Lung (tissue), 11 donors: ENCODE measurements at regions not wholly inside any gene's neighbourhood (a gene's known extent, or its start where the extent isn't known, plus 50 kb on each side); places are given as distances from the start of the nearest gene placed in this dataset.

Source experiments
- ATAC-seq: fragments of 200-7000 bp; cut with Tn5 transposase; one replicate; pipeline ENCODE4 v1.9.1; 2020; ENCODE audit warnings: moderate number of reproducible peaks; ENCODE audit not compliant: insufficient read depth, low FRiP score
- DNase-seq, 3 donors: peaks; one replicate each; pipeline ENCODE4 v3.0.0-alpha.2; 2013 to 2017
- H3K27ac ChIP-seq, 2 donors: one replicate each; pipeline ENCODE4 v1.5.1; 2013; ENCODE audit warnings: mild to moderate bottlenecking in 2 of 2, moderate library complexity in 2 of 2, control low read depth in 1 of 2, inconsistent platforms in 1 of 2, low read depth in 1 of 2, low read length in 1 of 2
- H3K27me3 ChIP-seq, 3 donors: one replicate each; pipeline ENCODE4 v1.5.1; 2013; ENCODE audit warnings: low read length in 2 of 3; ENCODE audit not compliant: control insufficient read depth in 3 of 3, insufficient read depth in 3 of 3
- H3K36me3 ChIP-seq, 4 donors: one replicate each; pipeline ENCODE4 v1.5.1; 2013; ENCODE audit warnings: low read length in 4 of 4, mild to moderate bottlenecking in 1 of 4, moderate library complexity in 1 of 4; ENCODE audit not compliant: control insufficient read depth in 4 of 4, insufficient read depth in 4 of 4
- H3K4me1 ChIP-seq, 5 donors: one replicate each; pipeline ENCODE4 v1.5.1; 2013; ENCODE audit warnings: low read length in 5 of 5, mild to moderate bottlenecking in 2 of 5, moderate library complexity in 1 of 5; ENCODE audit not compliant: control insufficient read depth in 5 of 5, insufficient read depth in 5 of 5
- H3K4me3 ChIP-seq: one replicate; pipeline ENCODE4 v1.5.1; 2013; ENCODE audit warnings: mild to moderate bottlenecking, control low read depth, moderate library complexity
- H3K9ac ChIP-seq, 2 donors: one replicate each; pipeline ENCODE4 v1.5.1; 2013; ENCODE audit warnings: low read length in 2 of 2, control low read depth in 1 of 2; ENCODE audit not compliant: insufficient read depth in 1 of 2
- H3K9me3 ChIP-seq, 4 donors: one replicate each; pipeline ENCODE4 v1.5.1; 2013; ENCODE audit warnings: low read length in 3 of 4, mild to moderate bottlenecking in 1 of 4, moderate library complexity in 1 of 4; ENCODE audit not compliant: control insufficient read depth in 4 of 4, insufficient read depth in 3 of 4
- WGBS, 2 donors: extraction: QIAGEN DNeasy Blood & Tissue Kit; methylation state at CpG; one replicate each; pipeline ENCODE4 v1.1.7; 2013; 5-methylcytosine and 5-hydroxymethylcytosine counted together
- TF ChIP-seq, protein P1 (sequence below): IDR thresholded peaks from 2 replicates; pipeline ENCODE4 v1.5.1; 2012; ENCODE audit warnings: mild to moderate bottlenecking; ENCODE audit errors: control extremely low read depth, extremely low read depth
- donor health status: control.
- donor health status: control.
- donor health status: Bipolar disorder and iron deficiency.
- donor health status: healthy.
- donor health status: DM: yes; HTN: yes; CAD: no.

DNA sequence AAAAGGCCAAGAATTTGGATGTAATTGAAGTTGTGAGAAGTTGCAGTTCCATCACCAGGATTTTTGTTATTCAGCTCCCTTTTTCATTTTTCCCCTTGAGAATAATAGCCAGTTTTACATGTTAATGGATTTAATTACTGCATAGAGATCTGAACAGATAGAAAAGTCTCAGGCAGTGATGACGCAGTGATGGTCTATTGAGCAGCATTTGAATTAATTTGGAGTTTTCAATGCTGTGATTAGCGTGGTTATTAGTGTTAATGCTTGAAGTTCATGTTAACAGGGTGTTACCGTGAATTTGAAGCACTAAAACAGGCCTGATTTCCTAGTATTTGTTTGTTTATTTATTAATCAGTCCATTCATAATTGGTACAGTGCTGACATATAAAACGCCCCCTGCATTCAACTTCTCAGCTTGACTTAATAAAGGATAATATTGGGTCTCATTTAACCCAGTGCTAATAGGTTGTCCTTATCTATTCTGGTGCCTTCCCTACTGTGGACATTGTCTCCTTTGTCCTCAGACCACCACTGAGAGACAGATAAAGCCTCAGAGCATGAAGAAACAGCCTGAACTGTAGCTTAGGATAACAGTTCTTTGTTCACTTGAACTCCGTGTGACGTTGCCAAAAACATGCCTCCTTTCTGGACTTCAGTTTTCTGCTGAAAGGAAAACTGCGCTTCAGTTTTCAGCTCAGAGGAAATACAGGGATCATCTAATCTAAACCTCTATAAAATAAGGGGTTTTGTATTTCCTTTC lies 82.4 kb downstream of the RTP4 start:
- no peak overlapping the region for H3K27ac ChIP-seq
- 83% methylated on average over 7 of the region's 7 CpGs for WGBS, 2 donors
- H3K36me3 ChIP-seq: no peaks in the 10 kb centered on the region
- ATAC-seq: no peak
- H3K9me3 ChIP-seq: no peaks in the 10 kb centered on the region
- H3K9ac ChIP-seq: no peak overlapping the region
- no peaks in the 10 kb centered on the region for H3K4me1 ChIP-seq
- H3K4me3 ChIP-seq: no peak overlapping the region
- TF ChIP-seq, protein P1, sequence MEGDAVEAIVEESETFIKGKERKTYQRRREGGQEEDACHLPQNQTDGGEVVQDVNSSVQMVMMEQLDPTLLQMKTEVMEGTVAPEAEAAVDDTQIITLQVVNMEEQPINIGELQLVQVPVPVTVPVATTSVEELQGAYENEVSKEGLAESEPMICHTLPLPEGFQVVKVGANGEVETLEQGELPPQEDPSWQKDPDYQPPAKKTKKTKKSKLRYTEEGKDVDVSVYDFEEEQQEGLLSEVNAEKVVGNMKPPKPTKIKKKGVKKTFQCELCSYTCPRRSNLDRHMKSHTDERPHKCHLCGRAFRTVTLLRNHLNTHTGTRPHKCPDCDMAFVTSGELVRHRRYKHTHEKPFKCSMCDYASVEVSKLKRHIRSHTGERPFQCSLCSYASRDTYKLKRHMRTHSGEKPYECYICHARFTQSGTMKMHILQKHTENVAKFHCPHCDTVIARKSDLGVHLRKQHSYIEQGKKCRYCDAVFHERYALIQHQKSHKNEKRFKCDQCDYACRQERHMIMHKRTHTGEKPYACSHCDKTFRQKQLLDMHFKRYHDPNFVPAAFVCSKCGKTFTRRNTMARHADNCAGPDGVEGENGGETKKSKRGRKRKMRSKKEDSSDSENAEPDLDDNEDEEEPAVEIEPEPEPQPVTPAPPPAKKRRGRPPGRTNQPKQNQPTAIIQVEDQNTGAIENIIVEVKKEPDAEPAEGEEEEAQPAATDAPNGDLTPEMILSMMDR: no peak
- no peaks in the 10 kb centered on the region for H3K27me3 ChIP-seq
- DNase-seq: no peak

DNA sequence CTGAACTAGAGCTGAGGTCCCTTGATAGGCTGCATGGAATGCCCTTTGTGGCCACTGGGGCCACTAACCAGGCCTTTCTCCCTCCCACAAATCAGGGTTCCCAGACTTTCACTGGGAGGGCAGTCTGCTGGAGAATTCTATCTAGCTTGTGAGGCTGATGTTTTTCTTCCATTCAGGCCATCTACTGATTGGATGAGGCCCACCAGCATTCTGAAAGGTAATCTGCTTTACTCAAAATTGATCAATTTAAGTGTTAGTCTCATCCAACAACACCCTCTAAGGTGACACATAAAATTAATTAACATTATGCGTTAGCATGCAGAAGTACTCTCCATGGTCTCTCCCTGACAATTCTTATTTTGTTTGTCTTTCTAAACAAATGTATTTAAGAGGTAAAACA lies 80.5 kb downstream of the RTP4 start:
- DNase-seq (no peak), ATAC-seq (no peak)
- Histone ChIP-seq H3K9me3 (no peaks in the 10 kb centered on the region), H3K9ac (no peak overlapping the region), H3K4me3 (no peak overlapping the region), H3K4me1 (no peaks in the 10 kb centered on the region), H3K27ac (no peak overlapping the region), H3K27me3 (no peaks in the 10 kb centered on the region), H3K36me3 (no peaks in the 10 kb centered on the region)
- WGBS, 2 donors: 88 to 95% methylated on average over 1 of the region's 1 CpG
- TF ChIP-seq, protein P1: no peak

DNA sequence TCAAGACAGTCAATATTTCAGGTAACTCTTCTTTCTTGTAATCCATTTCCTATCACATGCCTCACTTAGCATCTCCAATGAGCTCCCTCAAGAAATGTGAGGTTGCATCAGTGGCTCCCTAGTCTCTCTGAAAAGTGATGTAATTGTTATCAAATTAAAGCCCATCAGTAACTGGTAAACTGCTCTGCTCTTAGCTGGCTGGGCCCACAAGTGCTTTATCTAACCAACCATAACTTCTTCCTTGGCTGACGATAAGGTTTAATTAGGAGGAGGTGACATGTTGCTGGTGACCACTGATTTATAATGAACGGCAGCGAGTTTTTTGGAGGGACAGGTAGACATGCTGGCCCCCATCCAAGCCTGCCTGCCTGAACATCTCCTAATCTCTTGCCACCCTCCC lies 79.6 kb downstream of the RTP4 start:
- no peak for DNase-seq
- Histone ChIP-seq H3K4me1 (no peaks in the 10 kb centered on the region), H3K9ac (no peak overlapping the region), H3K9me3 (no peaks in the 10 kb centered on the region), H3K27me3 (no peaks in the 10 kb centered on the region), H3K4me3 (no peak overlapping the region), H3K36me3 (no peaks in the 10 kb centered on the region), H3K27ac (no peak overlapping the region)
- TF ChIP-seq, protein P1: no peak
- WGBS, 2 donors: 94% methylated on average over 3 of the region's 3 CpGs
- ATAC-seq: no peak

DNA sequence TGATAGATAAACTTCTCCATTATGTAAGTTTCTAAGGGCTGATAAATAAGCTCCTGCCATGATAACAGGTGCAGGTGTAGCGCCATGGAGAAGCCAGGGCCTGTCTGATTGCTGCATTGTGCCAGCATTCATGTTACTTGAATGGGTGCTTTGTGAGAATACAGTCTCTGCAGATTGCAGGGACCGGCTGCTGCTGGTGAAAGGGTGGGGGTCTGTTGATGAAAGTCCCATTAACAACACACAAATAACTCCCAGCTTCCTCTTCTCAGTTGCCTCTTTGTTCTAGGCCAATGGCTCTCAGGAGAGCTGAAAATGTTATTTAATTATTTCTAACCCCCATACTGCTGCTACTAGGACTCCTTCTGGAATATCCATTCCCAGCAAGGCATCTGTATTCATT lies 77.2 kb downstream of the RTP4 start:
- Histone ChIP-seq H3K27me3 (no peaks in the 10 kb centered on the region), H3K4me3 (no peak overlapping the region), H3K27ac (no peak overlapping the region), H3K4me1 (no peaks in the 10 kb centered on the region), H3K9ac (no peak overlapping the region), H3K36me3 (no peaks in the 10 kb centered on the region), H3K9me3 (no peaks in the 10 kb centered on the region)
- ATAC-seq (no peak), DNase-seq (no peak)
- TF ChIP-seq, protein P1: no peak
- 79 to 87% methylated on average over 2 of the region's 2 CpGs for WGBS, 2 donors
